ENCODE measurements at regions not wholly inside any gene's neighbourhood (a gene's known extent, or its start where the extent isn't known, plus 50 kb on each side); places are given as distances from the start of the nearest gene placed in this dataset.
"Not testable (repeated sequence)": the region's sequence is repeated elsewhere in the genome, so short reads cannot be mapped to it uniquely, and the experiment has no call there.

DNA sequence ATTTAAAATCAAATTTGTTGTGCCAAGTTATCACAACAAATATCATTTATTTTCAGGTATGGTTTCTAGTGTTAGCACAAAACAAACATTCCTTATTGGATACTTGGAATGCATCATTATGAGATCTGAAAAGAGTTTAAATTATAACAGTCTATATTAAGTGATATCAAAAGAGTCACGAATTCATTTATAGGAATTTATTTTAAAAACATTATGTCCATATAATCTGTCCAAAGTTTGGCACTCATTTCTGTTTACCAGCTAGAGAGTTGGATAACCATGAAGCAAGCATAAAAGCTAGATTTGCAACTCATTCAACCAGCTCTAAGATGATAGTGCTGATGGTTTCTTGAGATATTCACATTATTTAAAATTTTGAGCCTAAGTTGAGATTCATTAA, 453.2 kb downstream of the DOK5 start:
- TF ChIP-seq, protein P1, sequence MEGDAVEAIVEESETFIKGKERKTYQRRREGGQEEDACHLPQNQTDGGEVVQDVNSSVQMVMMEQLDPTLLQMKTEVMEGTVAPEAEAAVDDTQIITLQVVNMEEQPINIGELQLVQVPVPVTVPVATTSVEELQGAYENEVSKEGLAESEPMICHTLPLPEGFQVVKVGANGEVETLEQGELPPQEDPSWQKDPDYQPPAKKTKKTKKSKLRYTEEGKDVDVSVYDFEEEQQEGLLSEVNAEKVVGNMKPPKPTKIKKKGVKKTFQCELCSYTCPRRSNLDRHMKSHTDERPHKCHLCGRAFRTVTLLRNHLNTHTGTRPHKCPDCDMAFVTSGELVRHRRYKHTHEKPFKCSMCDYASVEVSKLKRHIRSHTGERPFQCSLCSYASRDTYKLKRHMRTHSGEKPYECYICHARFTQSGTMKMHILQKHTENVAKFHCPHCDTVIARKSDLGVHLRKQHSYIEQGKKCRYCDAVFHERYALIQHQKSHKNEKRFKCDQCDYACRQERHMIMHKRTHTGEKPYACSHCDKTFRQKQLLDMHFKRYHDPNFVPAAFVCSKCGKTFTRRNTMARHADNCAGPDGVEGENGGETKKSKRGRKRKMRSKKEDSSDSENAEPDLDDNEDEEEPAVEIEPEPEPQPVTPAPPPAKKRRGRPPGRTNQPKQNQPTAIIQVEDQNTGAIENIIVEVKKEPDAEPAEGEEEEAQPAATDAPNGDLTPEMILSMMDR (IDR thresholded peaks at IDR 0.05; ENCODE audit: insufficient read depth, missing control alignments), result no peak
- FAIRE-seq (no peak), DNase-seq (ENCODE audit: insufficient read length, low spot score) (no peak)

GRCh38 chr20:54922636-54923035, 447.2 kb downstream of the DOK5 start:
- TF ChIP-seq, protein P1 (IDR thresholded peaks at IDR 0.05; ENCODE audit: insufficient read depth, missing control alignments), result no peak
- no peak for FAIRE-seq
- no peak for DNase-seq (ENCODE audit: insufficient read length, low spot score)

- no peak for FAIRE-seq
- TF ChIP-seq, protein P1 (IDR thresholded peaks at IDR 0.05; ENCODE audit: insufficient read depth, missing control alignments), result no peak
These were observed 446.7 kb downstream of the DOK5 start for GRCh38 chr20:54922096-54922495.

DNA sequence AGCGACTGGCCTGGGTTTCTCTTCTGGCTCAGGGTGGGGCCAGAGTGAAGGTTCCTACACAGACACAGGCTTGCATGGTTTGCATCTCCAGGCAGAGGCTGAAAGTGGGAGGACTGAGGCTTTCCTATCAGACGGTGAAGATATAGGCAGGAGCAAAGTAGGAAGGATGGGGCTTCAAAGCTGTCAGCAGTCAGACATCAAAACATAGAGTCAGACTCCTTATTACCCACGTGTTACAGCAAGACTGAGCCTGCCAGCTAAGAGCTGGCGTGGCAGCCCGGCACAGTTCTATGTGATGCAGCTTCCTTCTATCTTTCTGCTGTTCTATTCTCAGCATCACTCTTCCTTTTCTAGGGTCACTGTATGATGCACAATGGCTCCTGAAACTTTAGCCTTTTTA, 445.1 kb downstream of the DOK5 start:
- FAIRE-seq, result no peak
- TF ChIP-seq, protein P1 (IDR thresholded peaks at IDR 0.05; ENCODE audit: insufficient read depth, missing control alignments), result no peak
- DNase-seq (ENCODE audit: insufficient read length, low spot score), result no peak

More at GRCh38 chr20:54922096-54922495, 446.7 kb downstream of the DOK5 start:
- no peak for DNase-seq (ENCODE audit: insufficient read length, low spot score)

DNA sequence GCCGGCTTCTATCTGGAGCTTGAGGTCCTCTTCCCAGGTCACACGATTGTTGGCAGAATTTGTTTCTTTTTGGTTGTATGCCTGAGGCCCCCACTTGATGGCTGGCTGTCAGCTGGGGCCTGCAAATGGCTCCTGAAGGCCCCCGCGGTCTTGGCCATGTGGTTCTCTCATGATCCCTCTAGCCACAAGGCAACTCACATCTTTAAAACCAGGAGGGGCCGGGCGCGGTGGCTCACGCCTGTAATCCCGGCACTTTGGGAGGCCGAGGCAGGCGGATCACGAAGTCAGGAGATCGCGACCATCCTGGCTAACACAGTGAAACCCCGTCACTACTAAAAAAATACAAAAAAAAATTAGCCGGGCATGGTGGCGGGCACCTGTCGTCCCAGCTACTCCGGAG, 443.6 kb downstream of the DOK5 start:
- DNase-seq (ENCODE audit: insufficient read length, low spot score), result not testable (repeated sequence)

GRCh38 chr20:54914995-54915394, 439.6 kb downstream of the DOK5 start:
- no peak for DNase-seq (ENCODE audit: insufficient read length, low spot score)
- TF ChIP-seq, protein P1 (IDR thresholded peaks at IDR 0.05; ENCODE audit: insufficient read depth, missing control alignments), result no peak
- no peak for FAIRE-seq

More for the DNA sequence above, 443.6 kb downstream of the DOK5 start:
- FAIRE-seq, result not testable (repeated sequence)

DNA sequence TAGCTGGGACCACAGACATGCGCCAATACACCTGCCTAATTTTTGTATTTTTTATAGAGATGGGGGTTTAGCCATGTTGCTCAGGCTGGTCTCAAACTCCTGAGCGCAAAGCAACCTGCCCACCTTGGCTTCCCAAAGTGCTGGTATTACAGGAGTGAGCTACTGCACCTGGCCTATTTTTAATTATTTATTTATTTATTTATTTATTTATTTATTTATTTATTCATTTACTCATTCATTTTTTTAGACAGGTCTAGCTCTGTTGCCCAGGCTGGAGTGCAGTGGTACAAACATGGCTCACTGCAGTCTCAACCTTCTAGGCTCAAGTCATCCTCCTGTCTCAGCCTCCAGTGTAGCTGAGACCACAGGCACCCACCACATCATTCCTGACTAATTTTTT, 434.3 kb downstream of the DOK5 start:
- FAIRE-seq, result no peak
- DNase-seq (ENCODE audit: insufficient read length, low spot score), result no peak
- TF ChIP-seq, protein P1 (IDR thresholded peaks at IDR 0.05; ENCODE audit: insufficient read depth, missing control alignments), result no peak

DNA sequence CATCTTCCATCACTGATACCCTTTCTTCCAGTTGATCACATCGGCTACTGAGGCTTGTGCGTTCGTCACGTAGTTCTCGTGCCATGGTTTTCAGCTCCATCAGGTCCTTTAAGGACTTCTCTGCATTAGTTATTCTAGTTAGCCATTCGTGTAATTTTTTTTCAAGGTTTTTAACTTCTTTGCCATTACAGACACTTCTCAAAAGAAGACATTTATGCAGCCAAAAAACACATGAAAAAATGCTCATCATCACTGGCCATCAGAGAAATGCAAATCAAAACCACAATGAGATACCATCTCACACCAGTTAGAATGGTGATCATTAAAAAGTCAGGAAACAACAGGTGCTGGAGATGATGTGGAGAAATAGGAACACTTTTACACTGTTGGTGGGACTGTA, 430.7 kb downstream of the DOK5 start:
- not testable (repeated sequence) for FAIRE-seq; DNase-seq (ENCODE audit: insufficient read length, low spot score)

Measured in D721Med (cell line).